ENCODE measurements at regions not wholly inside any gene's neighbourhood (a gene's known extent, or its start where the extent isn't known, plus 50 kb on each side); places are given as distances from the start of the nearest gene placed in this dataset.
"Not testable (repeated sequence)": the region's sequence is repeated elsewhere in the genome, so short reads cannot be mapped to it uniquely, and the experiment has no call there.

DNA sequence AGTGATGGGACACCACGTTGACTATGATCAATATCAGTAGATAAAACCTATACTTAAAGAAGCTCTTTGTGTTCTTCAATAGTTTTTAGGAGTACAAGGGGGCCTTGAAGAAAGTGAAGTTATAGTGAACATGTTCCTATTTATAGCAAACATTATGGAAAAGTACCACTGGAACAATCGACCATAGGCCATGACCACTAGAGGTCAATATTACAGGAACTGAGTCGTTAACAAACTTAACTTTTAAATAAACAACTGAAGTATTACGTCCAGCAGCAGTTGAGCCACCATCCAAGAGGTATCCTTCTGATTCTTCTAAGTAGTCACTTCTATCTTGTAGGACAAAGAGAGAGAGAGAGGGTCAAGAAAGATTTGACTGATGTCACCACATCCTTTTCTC is 391.0 kb upstream of the SLITRK5 start:
- ChIA-PET POLR2A (interaction anchor here (0.5 kb wide), 1 partner anchor 1839 kb away, joined by 3 read pairs; no protein-coding TSS in a partner anchor), CTCF (no interaction called here)
- Mint-ChIP-seq H3K9me3 (peaks cover 6% of the 10 kb centered on the region), H3K36me3 (no peaks in the 10 kb centered on the region), H3K4me1 (ENCODE audit: low read depth) (no peaks in the 10 kb centered on the region), H3K4me3 (no peak overlapping the region), H3K27me3 (no peaks in the 10 kb centered on the region), H3K27ac (no peak overlapping the region)
- intact Hi-C loops (cut with micrococcal nuclease), result no loop called here
- DNase-seq, result no peak

DNA sequence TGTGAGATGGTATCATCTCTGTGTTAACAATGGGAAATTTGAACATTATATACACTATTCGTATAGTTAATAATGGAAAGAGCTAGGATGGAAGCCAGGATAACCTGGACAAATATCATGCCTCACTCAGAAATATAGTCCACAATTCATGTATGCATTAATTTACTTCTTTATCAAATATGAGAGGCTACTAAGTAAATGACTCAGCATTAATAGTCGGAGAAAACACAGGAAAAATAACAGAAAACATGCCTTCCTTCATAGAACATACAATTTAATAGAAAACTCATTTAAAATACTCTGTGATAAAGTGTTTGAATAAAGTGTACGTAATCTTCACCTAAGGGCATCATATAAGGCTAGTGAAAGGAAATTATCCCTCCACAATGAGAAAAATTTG is 383.4 kb upstream of the SLITRK5 start:
- no peak overlapping the region for H3K4me3 Mint-ChIP-seq
- no peak for DNase-seq
- intact Hi-C loops (cut with micrococcal nuclease), result no loop called here
- ChIA-PET CTCF (no interaction called here), POLR2A (no interaction called here)
- no peaks in the 10 kb centered on the region for H3K27me3 Mint-ChIP-seq
- no peaks in the 10 kb centered on the region for H3K36me3 Mint-ChIP-seq
- H3K9me3 Mint-ChIP-seq, result peaks cover 18% of the 10 kb centered on the region
- no peaks in the 10 kb centered on the region for H3K4me1 Mint-ChIP-seq (ENCODE audit: low read depth)
- no peak overlapping the region for H3K27ac Mint-ChIP-seq

DNA sequence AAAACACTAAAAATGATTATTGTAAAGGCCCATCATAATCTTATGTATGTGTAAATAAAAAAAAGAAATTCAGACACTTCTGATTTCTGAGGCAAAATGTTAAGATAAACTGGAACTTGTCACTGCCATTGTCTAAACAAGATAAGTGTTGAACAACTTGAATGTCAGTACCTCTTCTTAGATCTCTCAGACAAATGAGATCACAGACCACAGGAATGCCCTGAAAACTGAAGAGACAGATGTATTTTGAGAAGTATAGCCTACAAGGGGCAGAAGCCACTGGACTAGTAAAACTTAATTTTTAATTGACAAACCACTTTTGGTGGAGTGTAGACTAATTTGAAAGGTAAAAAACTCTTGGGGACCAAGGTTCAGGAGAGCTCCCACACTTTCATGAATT is 375.5 kb upstream of the SLITRK5 start:
- ChIA-PET POLR2A (interaction anchor here (0.6 kb wide), 1 partner anchor 77 kb away, joined by 3 read pairs; no protein-coding TSS in a partner anchor), CTCF (no interaction called here)
- Mint-ChIP-seq H3K36me3 (no peaks in the 10 kb centered on the region), H3K27ac (no peak overlapping the region), H3K27me3 (no peaks in the 10 kb centered on the region), H3K9me3 (peaks cover 18% of the 10 kb centered on the region), H3K4me1 (ENCODE audit: low read depth) (no peaks in the 10 kb centered on the region), H3K4me3 (no peak overlapping the region)
- intact Hi-C loops (cut with micrococcal nuclease), result no loop called here
- no peak for DNase-seq

DNA sequence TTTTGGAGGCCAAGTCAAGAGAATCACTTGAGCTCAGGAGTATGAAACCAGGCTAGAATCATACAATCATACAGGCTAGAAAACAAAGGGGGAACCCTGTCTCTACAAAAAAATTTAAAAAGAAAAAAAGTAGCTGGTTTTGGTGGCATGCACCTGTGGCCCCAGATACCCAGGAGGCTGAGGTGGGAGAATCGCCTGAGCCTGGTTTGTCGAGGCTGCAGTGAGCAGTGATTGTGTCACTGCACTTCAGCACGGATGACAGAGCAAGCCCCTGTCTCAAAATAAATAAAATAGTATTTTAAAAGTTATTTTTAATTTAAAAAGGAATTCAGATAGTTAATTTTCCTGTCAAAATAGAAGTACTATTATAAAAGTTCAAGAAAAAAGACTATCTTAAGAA is 369.1 kb upstream of the SLITRK5 start:
- intact Hi-C loops (cut with micrococcal nuclease), result no loop called here
- CTCF ChIA-PET, result no interaction called here

DNA sequence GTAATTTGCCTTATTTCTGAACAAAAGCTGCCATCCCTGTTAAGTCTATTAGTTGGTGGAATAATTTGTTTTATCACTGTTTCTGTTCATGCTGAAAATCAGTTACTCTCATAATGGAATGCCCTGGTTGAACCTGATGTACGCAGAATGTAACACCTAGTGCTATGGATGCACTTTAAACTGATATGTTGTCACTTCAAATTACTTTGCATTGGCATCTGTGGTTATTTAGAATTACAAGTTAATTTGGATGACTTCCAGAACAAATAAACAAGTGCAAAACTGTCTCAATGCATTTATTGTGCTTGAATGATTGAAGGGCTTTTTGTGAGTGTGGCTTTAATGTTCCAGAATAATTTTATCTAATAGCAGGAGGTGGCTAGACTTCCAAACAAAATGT is 368.2 kb upstream of the SLITRK5 start:
- H3K27ac Mint-ChIP-seq, result no peak overlapping the region

More for the DNA sequence above, 369.1 kb upstream of the SLITRK5 start:
- Mint-ChIP-seq H3K4me3 (no peak overlapping the region), H3K36me3 (no peaks in the 10 kb centered on the region), H3K27ac (no peak overlapping the region), H3K4me1 (ENCODE audit: low read depth) (no peaks in the 10 kb centered on the region), H3K27me3 (no peaks in the 10 kb centered on the region), H3K9me3 (peaks cover 6% of the 10 kb centered on the region)
- POLR2A ChIA-PET, result no interaction called here
- DNase-seq, result no peak

DNA sequence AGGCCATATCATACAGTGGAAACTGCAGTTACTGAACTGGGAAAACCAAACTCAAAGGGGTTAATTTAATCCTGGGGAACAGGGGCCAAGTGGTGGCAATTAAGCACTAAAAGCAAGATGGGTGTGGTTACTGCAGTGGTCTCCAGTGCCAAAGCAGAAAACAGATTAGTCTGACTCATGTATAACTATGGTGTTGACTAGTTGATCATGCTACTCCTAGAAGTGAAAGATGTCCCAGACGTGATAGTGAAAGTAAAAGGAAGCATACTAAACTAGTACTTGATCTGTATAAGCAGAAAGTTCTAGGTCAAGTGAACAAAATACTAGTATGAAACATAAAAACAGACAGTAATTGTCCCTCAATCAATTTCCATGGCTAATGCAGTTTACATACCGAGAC is 360.0 kb upstream of the SLITRK5 start:
- ChIA-PET CTCF (no interaction called here), POLR2A (no interaction called here)
- no peaks in the 10 kb centered on the region for H3K4me1 Mint-ChIP-seq (ENCODE audit: low read depth)
- H3K27me3 Mint-ChIP-seq, result no peaks in the 10 kb centered on the region
- intact Hi-C loops (cut with micrococcal nuclease), result no loop called here
- H3K9me3 Mint-ChIP-seq, result peaks cover 11% of the 10 kb centered on the region
- no peak overlapping the region for H3K27ac Mint-ChIP-seq
- no peaks in the 10 kb centered on the region for H3K36me3 Mint-ChIP-seq
- H3K4me3 Mint-ChIP-seq, result no peak overlapping the region
- no peak for DNase-seq

More for the DNA sequence above, 368.2 kb upstream of the SLITRK5 start:
- no peak for DNase-seq
- CTCF ChIA-PET, result no interaction called here
- intact Hi-C loops (cut with micrococcal nuclease), result no loop called here
- POLR2A ChIA-PET, result no interaction called here
- Mint-ChIP-seq H3K4me3 (no peak overlapping the region), H3K27me3 (no peaks in the 10 kb centered on the region), H3K4me1 (ENCODE audit: low read depth) (no peaks in the 10 kb centered on the region), H3K36me3 (no peaks in the 10 kb centered on the region), H3K9me3 (peaks cover 8% of the 10 kb centered on the region)

DNA sequence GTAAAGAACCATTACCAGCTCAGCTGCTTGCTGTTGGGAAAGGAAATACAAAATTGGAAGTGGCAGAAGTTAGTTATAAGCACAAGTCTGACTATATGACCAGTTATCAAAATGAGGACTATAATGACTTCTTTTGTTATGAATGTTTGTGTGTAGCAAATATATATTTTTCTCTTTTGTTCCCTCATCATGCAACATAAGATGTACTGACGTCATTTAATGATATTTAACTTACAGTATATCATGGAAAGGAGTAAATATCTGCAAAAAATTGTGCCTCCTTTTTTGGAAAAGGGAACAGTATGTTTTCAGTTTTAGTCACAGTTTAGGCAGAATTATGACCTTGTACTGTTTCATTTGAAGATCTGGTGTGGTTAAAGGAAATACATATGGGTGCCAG is 356.3 kb upstream of the SLITRK5 start:
- no peak for DNase-seq
- Mint-ChIP-seq H3K4me3 (no peak overlapping the region), H3K36me3 (no peaks in the 10 kb centered on the region), H3K27me3 (no peaks in the 10 kb centered on the region), H3K9me3 (peaks cover 10% of the 10 kb centered on the region), H3K27ac (no peak overlapping the region), H3K4me1 (ENCODE audit: low read depth) (no peaks in the 10 kb centered on the region)
- POLR2A ChIA-PET, result no interaction called here
- intact Hi-C loops (cut with micrococcal nuclease), result no loop called here
- CTCF ChIA-PET, result no interaction called here

DNA sequence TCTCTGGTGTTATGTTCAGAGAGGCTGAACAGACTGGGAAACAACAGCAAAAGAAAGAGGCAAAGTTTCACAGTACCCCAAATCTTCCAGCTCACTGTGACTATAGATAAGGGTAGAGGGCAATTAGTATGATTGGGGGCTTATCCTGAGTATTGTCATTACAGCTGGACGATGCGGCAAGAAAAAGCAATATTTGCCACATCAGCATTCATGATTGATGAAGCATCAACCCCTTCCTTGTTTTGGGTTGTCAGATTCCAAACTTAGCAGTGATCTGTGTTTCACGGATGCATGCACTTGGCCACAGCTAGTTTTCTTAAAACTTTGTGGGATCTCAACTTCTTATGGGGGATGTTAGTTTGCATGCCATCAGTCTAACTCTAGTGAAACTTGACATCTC is 348.8 kb upstream of the SLITRK5 start:
- no peaks in the 10 kb centered on the region for H3K4me1 Mint-ChIP-seq (ENCODE audit: low read depth)
- H3K36me3 Mint-ChIP-seq, result no peaks in the 10 kb centered on the region
- H3K9me3 Mint-ChIP-seq, result peaks cover 14% of the 10 kb centered on the region
- no peak overlapping the region for H3K27ac Mint-ChIP-seq
- intact Hi-C loops (cut with micrococcal nuclease), result no loop called here
- no peak for DNase-seq
- ChIA-PET CTCF (no interaction called here), POLR2A (no interaction called here)
- H3K4me3 Mint-ChIP-seq, result no peak overlapping the region
- H3K27me3 Mint-ChIP-seq, result no peaks in the 10 kb centered on the region

DNA sequence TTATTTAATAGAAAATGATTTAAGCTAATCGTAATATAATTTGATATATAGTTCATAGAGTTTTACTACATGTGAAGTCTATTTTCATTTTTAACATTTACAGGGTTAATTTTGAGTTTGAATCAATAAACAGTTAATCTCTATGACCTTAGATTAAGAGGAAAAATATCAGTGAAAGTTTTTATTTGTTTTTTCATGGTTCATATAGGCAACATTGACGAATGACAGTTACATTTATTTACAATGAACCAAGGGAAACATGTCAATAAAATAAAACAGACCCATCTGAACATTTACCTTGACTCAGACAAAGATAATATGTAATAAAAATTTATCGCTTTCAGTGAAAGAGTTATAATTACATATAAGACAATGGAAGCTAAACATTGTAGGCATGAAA is 346.6 kb upstream of the SLITRK5 start:
- Mint-ChIP-seq H3K4me1 (ENCODE audit: low read depth) (no peaks in the 10 kb centered on the region), H3K4me3 (no peak overlapping the region), H3K36me3 (no peaks in the 10 kb centered on the region), H3K9me3 (peaks cover 12% of the 10 kb centered on the region), H3K27ac (no peak overlapping the region), H3K27me3 (no peaks in the 10 kb centered on the region)
- intact Hi-C loops (cut with micrococcal nuclease), result no loop called here
- POLR2A ChIA-PET, result no interaction called here
- CTCF ChIA-PET, result no interaction called here
- DNase-seq, result no peak

DNA sequence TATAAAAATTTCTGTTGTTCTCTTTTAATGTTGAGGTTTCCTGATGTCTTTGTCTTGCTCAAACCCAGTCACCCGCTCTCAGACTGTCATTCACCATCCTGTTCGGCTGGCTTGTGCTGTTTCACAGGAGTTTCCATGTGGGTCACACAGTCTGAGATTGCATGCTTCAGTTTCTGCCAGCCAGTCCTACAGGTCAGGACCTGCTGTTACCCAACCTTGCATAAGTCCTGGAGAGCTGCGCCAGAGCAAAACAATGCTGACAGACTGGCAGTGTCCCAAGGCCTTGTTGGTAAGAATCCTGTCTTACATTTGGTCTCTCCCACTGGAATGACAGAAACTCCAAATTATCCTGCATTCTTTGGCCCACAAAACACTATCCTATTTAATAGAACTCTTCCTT is 340.0 kb upstream of the SLITRK5 start:
- CTCF ChIA-PET, result no interaction called here
- Mint-ChIP-seq H3K9me3 (peaks cover 20% of the 10 kb centered on the region), H3K36me3 (no peaks in the 10 kb centered on the region), H3K4me1 (ENCODE audit: low read depth) (no peaks in the 10 kb centered on the region), H3K27me3 (no peaks in the 10 kb centered on the region), H3K27ac (no peak overlapping the region), H3K4me3 (no peak overlapping the region)
- DNase-seq, result no peak
- intact Hi-C loops (cut with micrococcal nuclease), result no loop called here
- POLR2A ChIA-PET, result no interaction called here

DNA sequence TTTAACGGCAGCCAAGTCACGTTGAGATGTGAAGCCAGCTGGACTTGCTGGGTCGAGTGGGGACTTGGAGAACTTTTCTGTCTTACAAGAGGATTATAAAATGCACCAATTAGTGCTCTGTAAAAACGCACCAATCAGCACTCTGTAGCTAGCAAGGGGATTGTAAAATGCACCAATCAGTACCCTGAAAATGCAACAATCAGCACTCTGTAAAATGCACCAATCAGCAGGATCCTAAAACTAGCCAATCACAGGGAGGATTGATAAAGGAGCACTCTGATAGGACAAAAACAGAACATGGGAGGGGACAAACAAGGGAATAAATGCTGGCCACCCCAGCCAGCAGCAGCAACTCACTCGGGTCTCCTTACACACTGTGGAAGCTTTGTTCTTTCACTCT is 337.6 kb upstream of the SLITRK5 start:
- Mint-ChIP-seq H3K36me3 (no peaks in the 10 kb centered on the region), H3K4me3 (no peak overlapping the region), H3K9me3 (peaks cover 14% of the 10 kb centered on the region), H3K27me3 (no peaks in the 10 kb centered on the region), H3K4me1 (ENCODE audit: low read depth) (no peaks in the 10 kb centered on the region), H3K27ac (no peak overlapping the region)
- ChIA-PET CTCF (no interaction called here), POLR2A (no interaction called here)
- intact Hi-C loops (cut with micrococcal nuclease), result no loop called here
- no peak for DNase-seq

DNA sequence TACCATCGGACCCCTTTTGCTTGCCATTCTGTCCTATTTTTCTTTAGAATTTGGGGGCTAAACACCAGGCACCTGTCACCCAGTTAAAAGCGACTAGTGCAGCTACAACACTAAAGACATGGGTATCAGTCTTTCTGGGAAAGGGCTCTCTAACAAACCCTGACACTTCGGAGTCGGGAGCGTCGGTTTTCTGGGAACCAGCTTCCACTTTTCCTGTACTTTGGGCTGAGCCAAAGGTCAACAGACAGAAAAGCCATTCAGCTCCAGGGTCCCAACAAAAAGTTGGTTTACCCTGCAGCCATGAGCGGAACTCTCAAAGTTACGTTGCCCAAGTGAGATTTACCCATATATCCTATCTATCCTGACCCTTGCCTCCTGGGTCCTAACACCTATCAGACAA is 337.0 kb upstream of the SLITRK5 start:
- ChIA-PET CTCF (no interaction called here), POLR2A (no interaction called here)
- H3K36me3 Mint-ChIP-seq, result no peaks in the 10 kb centered on the region
- no peak for DNase-seq
- no peak overlapping the region for H3K27ac Mint-ChIP-seq
- H3K27me3 Mint-ChIP-seq, result no peaks in the 10 kb centered on the region
- intact Hi-C loops (cut with micrococcal nuclease), result no loop called here
- H3K9me3 Mint-ChIP-seq, result peaks cover 12% of the 10 kb centered on the region
- no peaks in the 10 kb centered on the region for H3K4me1 Mint-ChIP-seq (ENCODE audit: low read depth)
- H3K4me3 Mint-ChIP-seq, result no peak overlapping the region

DNA sequence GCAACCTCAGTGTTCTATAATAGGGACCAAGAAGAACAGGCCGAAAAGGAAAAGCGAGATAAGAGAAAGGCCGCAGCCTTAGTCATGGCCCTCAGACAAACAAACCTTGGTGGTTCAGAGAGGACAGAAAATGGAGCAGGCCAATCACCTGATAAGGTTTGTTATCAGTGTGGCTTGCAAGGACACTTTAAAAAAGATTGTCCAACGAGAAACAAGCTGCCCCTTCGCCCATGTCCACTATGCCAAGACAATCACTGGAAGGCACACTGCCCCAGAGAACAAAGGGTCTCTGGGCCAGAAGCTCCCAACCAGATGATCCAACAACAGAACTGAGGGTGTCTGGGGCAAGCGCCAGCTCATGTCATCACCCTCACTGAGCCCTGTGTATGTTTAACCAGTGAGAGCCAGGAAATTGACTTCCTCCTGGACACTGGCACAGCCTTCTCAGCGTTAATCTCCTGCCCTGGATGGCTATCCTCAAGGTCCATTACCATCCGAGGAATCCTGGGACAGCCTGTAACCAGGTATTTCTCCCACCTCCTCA is 334.8 kb upstream of the SLITRK5 start:
- H3K4me3 Mint-ChIP-seq; H3K27ac Mint-ChIP-seq; CTCF ChIA-PET; H3K27me3 Mint-ChIP-seq; DNase-seq; intact Hi-C loops (cut with micrococcal nuclease); H3K36me3 Mint-ChIP-seq; H3K4me1 Mint-ChIP-seq (ENCODE audit: low read depth); POLR2A ChIA-PET: not testable (repeated sequence)
- peaks cover 18% of the 10 kb centered on the region for H3K9me3 Mint-ChIP-seq

DNA sequence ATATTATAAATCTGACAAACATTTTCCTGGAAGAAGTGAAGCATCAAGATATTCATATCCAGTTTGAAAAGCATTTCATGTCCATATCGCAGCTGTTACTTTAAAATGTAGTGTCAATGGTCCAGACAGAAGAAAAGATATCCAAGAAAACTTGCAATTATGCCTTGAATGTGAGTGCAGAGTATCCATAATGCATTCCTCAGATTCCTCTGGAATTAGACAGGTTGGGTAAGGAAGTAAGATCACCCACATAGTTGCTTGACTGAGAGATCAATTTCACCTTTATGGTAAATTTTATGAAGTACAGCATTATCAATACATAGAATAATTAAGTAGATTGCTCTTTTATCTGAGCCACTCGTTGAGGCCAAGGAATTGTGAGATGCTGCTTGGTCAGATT is 327.0 kb upstream of the SLITRK5 start:
- Mint-ChIP-seq H3K9me3 (peaks cover 9% of the 10 kb centered on the region), H3K27me3 (no peaks in the 10 kb centered on the region), H3K36me3 (no peaks in the 10 kb centered on the region), H3K4me1 (ENCODE audit: low read depth) (no peaks in the 10 kb centered on the region), H3K27ac (no peak overlapping the region), H3K4me3 (no peak overlapping the region)
- ChIA-PET CTCF (no interaction called here), POLR2A (no interaction called here)
- intact Hi-C loops (cut with micrococcal nuclease), result no loop called here
- DNase-seq, result no peak

Measured in activated CD4-positive, alpha-beta memory T cell treated with anti-CD3 and anti-CD28 coated beads for 36 hours (primary cell).